ENCODE measurements at regions not wholly inside any gene's neighbourhood (a gene's known extent, or its start where the extent isn't known, plus 50 kb on each side); places are given as distances from the start of the nearest gene placed in this dataset.

DNA sequence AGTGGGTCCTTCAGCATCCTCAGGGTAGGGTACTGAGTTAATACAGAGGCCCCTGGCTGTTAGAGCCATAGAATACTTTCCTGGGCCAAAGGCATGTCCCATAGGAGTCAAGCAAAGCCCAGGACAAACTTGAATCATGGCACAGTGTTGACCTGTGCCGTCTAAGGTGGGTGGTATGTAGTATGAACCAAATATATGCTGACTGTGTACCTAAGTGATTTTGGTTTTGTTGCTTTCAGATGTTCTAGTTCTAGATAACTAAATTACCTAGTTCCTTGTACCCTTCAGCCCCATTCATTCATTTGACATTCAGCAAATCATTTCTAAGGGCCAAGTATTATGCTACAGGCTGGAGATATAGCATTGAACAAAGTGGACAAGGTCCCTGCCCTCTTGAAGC is 61.3 kb upstream of the GPRC5B start:
- Histone ChIP-seq H2BK120ac (replicated peaks; ENCODE audit: low read depth, low read length) (no peak overlapping the region), H3K4me3 (ENCODE audit: extremely low read depth in 1 of 4, insufficient read depth in 2 of 4, low read depth in 3 of 4, low read length in 4 of 4) (no peak overlapping the region), H2AFZ (ENCODE audit: low read length) (0 out of 2 replicates have a peak overlapping the region, but pooled peaks have one; percentile 15), H2BK15ac (ENCODE audit: low read length) (no peak overlapping the region), H3K56ac (replicated peaks; ENCODE audit: insufficient read length, low read depth, low read length) (no peak overlapping the region), H3K9me3 (ENCODE audit: insufficient read depth in 2 of 2, low read depth in 1 of 2, low read length in 1 of 2) (no peaks in the 10 kb centered on the region), H4K5ac (ENCODE audit: insufficient read length, low read depth, low read length) (no peak overlapping the region), H2BK5ac (ENCODE audit: low read depth, low read length) (no peak overlapping the region), H4K8ac (ENCODE audit: extremely low read depth, insufficient read depth, low read length) (no peak overlapping the region), H2BK12ac (ENCODE audit: low read depth, low read length) (no peak overlapping the region), H3K18ac (ENCODE audit: extremely low read depth, low read length) (no peak overlapping the region), H3K36me3 (ENCODE audit: control insufficient read depth in 2 of 4, insufficient read depth in 4 of 4, low read length in 3 of 4) (no peaks in the 10 kb centered on the region; a peak in 1 of 8 replicates), H3K79me1 (ENCODE audit: low read depth, low read length) (no peaks in the 10 kb centered on the region), H3K4me1 (replicated peaks in 1 of 4; ENCODE audit: control insufficient read depth in 3 of 4, insufficient read depth in 4 of 4, low read length in 3 of 4) (peaks cover 2 to 10% (median 7%) of the 10 kb centered on the region in 4 experiments; a peak in 6 of 7 replicates), H3K9ac (replicated peaks in 1 of 4; ENCODE audit: extremely low read depth in 1 of 4, low read depth in 3 of 4, low read length in 3 of 4) (no peak overlapping the region; a peak in 1 of 7 replicates), H3K79me2 (ENCODE audit: control insufficient read depth in 1 of 2, insufficient read depth in 2 of 2, low read length in 2 of 2) (no peaks in the 10 kb centered on the region), H2BK20ac (ENCODE audit: low read length) (no peak overlapping the region), H3K14ac (ENCODE audit: insufficient read length) (no peak overlapping the region), H3K23me2 (ENCODE audit: low read depth, low read length) (no peaks in the 10 kb centered on the region; the same call in 1 of the 2 replicates), H4K91ac (replicated peaks; ENCODE audit: insufficient read length, low read length) (no peak overlapping the region), H3K4me2 (ENCODE audit: insufficient read depth in 1 of 2, low read depth in 2 of 2, low read length in 2 of 2) (no peak overlapping the region), H3K4ac (replicated peaks; ENCODE audit: insufficient read length, low read depth, low read length) (no peak overlapping the region), H3K27me3 (replicated peaks in 1 of 4; ENCODE audit: control insufficient read depth in 3 of 4, extremely low read depth in 1 of 4, insufficient read depth in 3 of 4, low read length in 3 of 4) (peaks cover 0 to 2% (median 0%) of the 10 kb centered on the region in 4 experiments; a peak in 1 of 7 replicates), H2AK5ac (ENCODE audit: low read depth, low read length) (no peak overlapping the region), H4K20me1 (replicated peaks in 1 of 2; ENCODE audit: control insufficient read depth in 1 of 2, insufficient read depth in 2 of 2, low read length in 2 of 2) (no peaks in the 10 kb centered on the region), H3K27ac (ENCODE audit: low read depth, low read length) (no peak overlapping the region), H3K23ac (ENCODE audit: insufficient read length) (no peak overlapping the region)
- no peak for DNase-seq (ENCODE audit: low read depth in 1 of 2, low spot score in 2 of 2)
- 100% methylated on average over 1 of the region's 1 CpG; no CpG with 5 or more reads in 1 of the 2 experiments for WGBS, 2 experiments (ENCODE audit: extremely low coverage in 1 of 2, insufficient coverage in 1 of 2, insufficient read length in 1 of 2, insufficient replicate concordance in 2 of 2, low coverage in 1 of 2, low lambda C conversion rate in 2 of 2, missing lambda C conversion rate in 1 of 2)
- no peak for FAIRE-seq
- POLR2A ChIA-PET (ENCODE audit: partially characterized antibody), result no interaction called here
- CTCF ChIA-PET (ENCODE audit: partially characterized antibody), result interaction anchor here (0.7 to 1.6 kb wide), 5 partner anchors 8 to 362 kb away, joined by 3 to 5 read pairs (median 4); no protein-coding TSS in a partner anchor
- no peak for TF ChIP-seq GTF2F1 (IDR thresholded peaks at IDR 0.05; ENCODE audit: borderline replicate concordance, low read depth, low read length)
- no peak for TF ChIP-seq HDAC6 (IDR thresholded peaks at IDR 0.05; ENCODE audit: low read depth, low read length)
- TF ChIP-seq SP4 (IDR thresholded peaks at IDR 0.05; ENCODE audit: low read length), result no peak
- TF ChIP-seq SIN3A (conservative IDR thresholded peaks at IDR 0.05 in 1 of 2, IDR thresholded peaks at IDR 0.05 in 1 of 2; ENCODE audit: low read depth in 1 of 2, low read length in 2 of 2), result no peak
- TF ChIP-seq SAP30 (IDR thresholded peaks at IDR 0.05; ENCODE audit: insufficient read depth, insufficient replicate concordance, low read length), result no peak
- TF ChIP-seq CREB1 (IDR thresholded peaks at IDR 0.05), result no peak
- TF ChIP-seq EP300 (IDR thresholded peaks at IDR 0.05; ENCODE audit: borderline replicate concordance in 1 of 2, low read depth in 2 of 2, low read length in 2 of 2), result no peak
- no peak for TF ChIP-seq BRCA1 (IDR thresholded peaks at IDR 0.05; ENCODE audit: low read depth, low read length)

Measured in H1 (cell line).